SK-N-SH (cell line): ENCODE measurements at regions not wholly inside any gene's neighbourhood (a gene's known extent, or its start where the extent isn't known, plus 50 kb on each side); places are given as distances from the start of the nearest gene placed in this dataset.
A peak's percentile ranks its signal among the peaks of the same experiment; 100 is the strongest.

Experiments
- CTCF ChIA-PET: fragments of 300-600, 350-600 bp; formaldehyde crosslinking; extraction: SDS; loops from one replicate; lab custom pipeline; 2021; lab: Yijun Ruan, JAX
- POLR2A ChIA-PET: fragments of 350-600 bp; sonication (Branson Sonifier 250); formaldehyde crosslinking; extraction: SDS; loops from one replicate; lab custom pipeline; 2020; ENCODE audit warnings: antibody characterized with exemption, inconsistent platforms; lab: Yijun Ruan, JAX
- DNase-seq: peaks from one replicate; pipeline ENCODE4 v3.0.0; 2012
- H2AFZ ChIP-seq: fragments of 200-600 bp; sonication (generic); 2 replicates; pipeline ENCODE4 v1.8.1; 2016; ENCODE audit warnings: antibody characterized with exemption, mild to moderate bottlenecking, low read depth
- H3F3A ChIP-seq: fragments of 200-600 bp; sonication (generic); replicated peaks from 2 replicates; pipeline ENCODE3; 2016; ENCODE audit warnings: antibody characterized with exemption, mild to moderate bottlenecking; ENCODE audit not compliant: insufficient read depth
- H3K27ac ChIP-seq, 2 experiments: fragments of 200-500 bp in 1 of 2; fragments of 200-600 bp in 1 of 2; sonication (Bioruptor generic) in 1 of 2; sonication (generic), shearing (Covaris generic) in 1 of 2; 2 replicates each; pipeline versions ENCODE4 v1.5.1 to v1.6.1; 2014 to 2016; ENCODE audit warnings: low read depth in 2 of 2, inconsistent platforms in 1 of 2, low read length in 1 of 2, mild to moderate bottlenecking in 1 of 2, mixed read lengths in 1 of 2
- H3K27me3 ChIP-seq: fragments of 200-600 bp; sonication (generic), shearing (Covaris generic); 2 replicates; pipeline ENCODE4 v1.6.1; 2016; ENCODE audit warnings: mixed run types; ENCODE audit not compliant: insufficient read depth
- H3K36me3 ChIP-seq, 2 experiments: fragments of 200-500 bp in 1 of 2; fragments of 200-600 bp in 1 of 2; sonication (Bioruptor generic) in 1 of 2; sonication (generic) in 1 of 2; replicated peaks in 1 of 2; 2 replicates each; pipeline versions ENCODE3 to v1.5.1; 2014 to 2016; ENCODE audit warnings: low read length in 1 of 2, mild to moderate bottlenecking in 1 of 2; ENCODE audit not compliant: insufficient read depth in 2 of 2, control insufficient read depth in 1 of 2
- H3K4me1 ChIP-seq, 2 experiments: fragments of 200-500 bp in 1 of 2; fragments of 200-600 bp in 1 of 2; sonication (Bioruptor generic) in 1 of 2; sonication (generic), shearing (Covaris generic) in 1 of 2; 2 replicates each; pipeline versions ENCODE4 v1.5.1 to v1.6.1; 2014 to 2016; ENCODE audit warnings: low read depth in 1 of 2, low read length in 1 of 2, mixed run types in 1 of 2; ENCODE audit not compliant: insufficient read depth in 2 of 2, control insufficient read depth in 1 of 2
- H3K4me2 ChIP-seq: fragments of 200-600 bp; sonication (generic), shearing (Covaris generic); 2 replicates; pipeline ENCODE4 v1.6.1; 2017; ENCODE audit warnings: mixed run types
- H3K4me3 ChIP-seq, 2 experiments: fragments of 200-500 bp in 1 of 2; fragments of 200-600 bp in 1 of 2; sonication (Bioruptor generic) in 1 of 2; sonication (generic), shearing (Covaris generic) in 1 of 2; 2 replicates each; pipeline versions ENCODE4 v1.5.1 to v1.8.1; 2014 to 2016; ENCODE audit warnings: low read depth in 2 of 2, inconsistent platforms in 1 of 2, low read length in 1 of 2, mild to moderate bottlenecking in 1 of 2, mixed read lengths in 1 of 2, moderate library complexity in 1 of 2
- H3K79me2 ChIP-seq: fragments of 200-600 bp; sonication (generic); 2 replicates; pipeline ENCODE4 v1.8.1; 2017; ENCODE audit warnings: mild to moderate bottlenecking; ENCODE audit not compliant: insufficient read depth
- H3K9ac ChIP-seq: fragments of 200-600 bp; sonication (generic); 2 replicates; pipeline ENCODE4 v1.6.1; 2017; ENCODE audit warnings: mixed run types
- H3K9me2 ChIP-seq: fragments of 200-600 bp; sonication (generic); 2 replicates; pipeline ENCODE4 v1.6.1; 2017; ENCODE audit warnings: mixed run types
- H3K9me3 ChIP-seq: fragments of 200-600 bp; sonication (generic); 2 replicates; pipeline ENCODE4 v1.6.1; 2017; ENCODE audit warnings: mixed run types, mild to moderate bottlenecking, moderate library complexity
- H4K20me1 ChIP-seq: fragments of 200-600 bp; sonication (generic); 2 replicates; pipeline ENCODE4 v1.6.1; 2017; ENCODE audit warnings: mild to moderate bottlenecking, mixed run types; ENCODE audit not compliant: insufficient read depth
- CHD2 ChIP-seq: fragments of 150-350 bp; IDR thresholded peaks from 2 replicates; pipeline ENCODE4 v1.6.1; 2018; ENCODE audit warnings: low read length; ENCODE audit not compliant: partially characterized antibody
- ELF1 ChIP-seq: IDR thresholded peaks from 2 replicates; pipeline ENCODE4 v1.4.0; 2012
- FOSL2 ChIP-seq: IDR thresholded peaks from 2 replicates; pipeline ENCODE4 v1.4.0; 2012; ENCODE audit warnings: low read depth, mild to moderate bottlenecking, moderate library complexity, borderline replicate concordance
- GABPA ChIP-seq: IDR thresholded peaks from 2 replicates; pipeline ENCODE4 v1.4.0; 2012; ENCODE audit warnings: low read depth, mild to moderate bottlenecking
- MXI1 ChIP-seq: IDR thresholded peaks from 2 replicates; pipeline ENCODE4 v1.6.1; 2012; ENCODE audit warnings: mild to moderate bottlenecking, low read depth, low read length, improper control_type of control experiment
- NFIC ChIP-seq: IDR thresholded peaks from 2 replicates; pipeline ENCODE4 v1.4.0; 2012; ENCODE audit warnings: borderline replicate concordance
- SIN3A ChIP-seq: IDR thresholded peaks from 2 replicates; pipeline ENCODE4 v1.6.1; 2012; ENCODE audit warnings: low read depth, mild to moderate bottlenecking, low read length, moderate library complexity, borderline replicate concordance
- SMC3 ChIP-seq: IDR thresholded peaks from 2 replicates; pipeline ENCODE4 v1.6.1; 2012; ENCODE audit warnings: low read depth, low read length, improper control_type of control experiment
- YY1 ChIP-seq: IDR thresholded peaks from 2 replicates; pipeline ENCODE4 v1.4.0; 2012; ENCODE audit warnings: low read depth, mild to moderate bottlenecking
- WGBS: methylation state at CpG from one replicate; pipeline ENCODE4 v1.1.6; 2017; ENCODE audit warnings: low lambda C conversion rate; 5-methylcytosine and 5-hydroxymethylcytosine counted together
- TF ChIP-seq, protein P1 (sequence below): IDR thresholded peaks from 2 replicates; pipeline ENCODE4 v1.6.1; 2012; ENCODE audit warnings: mild to moderate bottlenecking, low read depth, low read length, moderate library complexity
- TF ChIP-seq, protein P2 (sequence below): IDR thresholded peaks from 2 replicates; pipeline ENCODE4 v1.4.0; 2012; ENCODE audit warnings: low read depth, borderline replicate concordance
- TF ChIP-seq, protein P3 (sequence below): IDR thresholded peaks from 2 replicates; pipeline ENCODE4 v1.4.0; 2012; ENCODE audit warnings: low read depth, borderline replicate concordance
- TF ChIP-seq, protein P4 (sequence below): fragments of 200-600 bp; sonication (generic); IDR thresholded peaks from 2 replicates; pipeline ENCODE4 v1.6.1; 2017; ENCODE audit warnings: antibody characterized with exemption, mild to moderate bottlenecking, moderate library complexity
- TF ChIP-seq, protein P5 (sequence below): IDR thresholded peaks from 2 replicates; pipeline ENCODE4; 2012

DNA sequence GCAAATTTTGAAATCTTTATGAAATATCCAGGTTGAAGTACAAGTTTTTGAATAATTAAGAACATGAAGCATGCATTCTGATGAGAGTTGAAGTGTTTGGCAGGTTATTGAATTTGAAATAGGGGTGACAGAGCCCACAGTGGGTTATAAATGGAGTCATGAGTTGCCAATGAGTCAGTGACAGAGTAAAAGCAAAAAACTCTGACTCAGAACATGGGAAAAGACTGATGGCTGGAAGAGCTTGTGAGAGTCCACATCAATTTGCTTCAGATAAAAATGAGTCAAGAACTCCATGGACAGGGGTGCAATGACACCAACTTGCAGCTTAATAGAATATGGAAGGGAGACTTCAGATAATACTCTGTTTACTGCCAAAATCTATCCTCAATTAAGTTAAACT is 105.3 kb downstream of the SLC6A15 start (continued):
- TF ChIP-seq, protein P1, sequence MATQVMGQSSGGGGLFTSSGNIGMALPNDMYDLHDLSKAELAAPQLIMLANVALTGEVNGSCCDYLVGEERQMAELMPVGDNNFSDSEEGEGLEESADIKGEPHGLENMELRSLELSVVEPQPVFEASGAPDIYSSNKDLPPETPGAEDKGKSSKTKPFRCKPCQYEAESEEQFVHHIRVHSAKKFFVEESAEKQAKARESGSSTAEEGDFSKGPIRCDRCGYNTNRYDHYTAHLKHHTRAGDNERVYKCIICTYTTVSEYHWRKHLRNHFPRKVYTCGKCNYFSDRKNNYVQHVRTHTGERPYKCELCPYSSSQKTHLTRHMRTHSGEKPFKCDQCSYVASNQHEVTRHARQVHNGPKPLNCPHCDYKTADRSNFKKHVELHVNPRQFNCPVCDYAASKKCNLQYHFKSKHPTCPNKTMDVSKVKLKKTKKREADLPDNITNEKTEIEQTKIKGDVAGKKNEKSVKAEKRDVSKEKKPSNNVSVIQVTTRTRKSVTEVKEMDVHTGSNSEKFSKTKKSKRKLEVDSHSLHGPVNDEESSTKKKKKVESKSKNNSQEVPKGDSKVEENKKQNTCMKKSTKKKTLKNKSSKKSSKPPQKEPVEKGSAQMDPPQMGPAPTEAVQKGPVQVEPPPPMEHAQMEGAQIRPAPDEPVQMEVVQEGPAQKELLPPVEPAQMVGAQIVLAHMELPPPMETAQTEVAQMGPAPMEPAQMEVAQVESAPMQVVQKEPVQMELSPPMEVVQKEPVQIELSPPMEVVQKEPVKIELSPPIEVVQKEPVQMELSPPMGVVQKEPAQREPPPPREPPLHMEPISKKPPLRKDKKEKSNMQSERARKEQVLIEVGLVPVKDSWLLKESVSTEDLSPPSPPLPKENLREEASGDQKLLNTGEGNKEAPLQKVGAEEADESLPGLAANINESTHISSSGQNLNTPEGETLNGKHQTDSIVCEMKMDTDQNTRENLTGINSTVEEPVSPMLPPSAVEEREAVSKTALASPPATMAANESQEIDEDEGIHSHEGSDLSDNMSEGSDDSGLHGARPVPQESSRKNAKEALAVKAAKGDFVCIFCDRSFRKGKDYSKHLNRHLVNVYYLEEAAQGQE: no peak
- TF ChIP-seq SIN3A (0 out of 2 replicates have a peak, but pooled peaks have one; percentile 25), YY1 (no peak), MXI1 (no peak), GABPA (no peak)
- TF ChIP-seq, protein P2, sequence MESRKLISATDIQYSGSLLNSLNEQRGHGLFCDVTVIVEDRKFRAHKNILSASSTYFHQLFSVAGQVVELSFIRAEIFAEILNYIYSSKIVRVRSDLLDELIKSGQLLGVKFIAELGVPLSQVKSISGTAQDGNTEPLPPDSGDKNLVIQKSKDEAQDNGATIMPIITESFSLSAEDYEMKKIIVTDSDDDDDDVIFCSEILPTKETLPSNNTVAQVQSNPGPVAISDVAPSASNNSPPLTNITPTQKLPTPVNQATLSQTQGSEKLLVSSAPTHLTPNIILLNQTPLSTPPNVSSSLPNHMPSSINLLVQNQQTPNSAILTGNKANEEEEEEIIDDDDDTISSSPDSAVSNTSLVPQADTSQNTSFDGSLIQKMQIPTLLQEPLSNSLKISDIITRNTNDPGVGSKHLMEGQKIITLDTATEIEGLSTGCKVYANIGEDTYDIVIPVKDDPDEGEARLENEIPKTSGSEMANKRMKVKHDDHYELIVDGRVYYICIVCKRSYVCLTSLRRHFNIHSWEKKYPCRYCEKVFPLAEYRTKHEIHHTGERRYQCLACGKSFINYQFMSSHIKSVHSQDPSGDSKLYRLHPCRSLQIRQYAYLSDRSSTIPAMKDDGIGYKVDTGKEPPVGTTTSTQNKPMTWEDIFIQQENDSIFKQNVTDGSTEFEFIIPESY: no peak

DNA sequence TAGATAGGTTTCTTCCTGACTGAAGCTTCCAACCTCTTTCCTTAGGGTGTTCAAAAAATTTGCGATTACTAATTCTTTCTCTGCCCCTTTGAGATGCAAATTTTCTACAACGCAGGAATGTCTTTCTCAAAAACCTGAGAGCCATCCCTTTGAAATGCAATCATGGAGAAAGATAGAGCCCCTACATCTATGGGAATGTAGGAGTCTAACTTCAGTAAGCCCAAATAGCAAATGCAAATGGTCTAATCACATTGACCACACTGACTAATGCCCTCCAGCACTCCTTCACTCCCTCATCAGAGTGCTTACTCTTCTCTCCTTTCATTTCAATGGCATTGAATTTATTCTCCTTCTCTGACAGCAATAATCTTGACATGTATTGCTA is 107.1 kb downstream of the SLC6A15 start:
- no peak for DNase-seq
- H3K36me3 ChIP-seq: no peaks in the 10 kb centered on the region
- H2AFZ ChIP-seq: no peak overlapping the region
- WGBS: 70% methylated on average over 2 of the region's 2 CpGs
- ChIA-PET CTCF (no interaction called here), POLR2A (no interaction called here)
- no peak overlapping the region for H3K9ac ChIP-seq
- H3K4me2 ChIP-seq: no peak overlapping the region
- H3K9me3 ChIP-seq: no peaks in the 10 kb centered on the region
- no peak overlapping the region for H3K4me3 ChIP-seq
- no peaks in the 10 kb centered on the region; a peak in 1 of 4 replicates for H3K4me1 ChIP-seq
- no peaks in the 10 kb centered on the region for H3K9me2 ChIP-seq
- H4K20me1 ChIP-seq: no peaks in the 10 kb centered on the region
- H3K27me3 ChIP-seq: no peaks in the 10 kb centered on the region
- no peak overlapping the region for H3K27ac ChIP-seq
- H3F3A ChIP-seq: peaks cover 12% of the 10 kb centered on the region
- no peaks in the 10 kb centered on the region for H3K79me2 ChIP-seq
- TF ChIP-seq NFIC (no peak), GABPA (no peak)

DNA sequence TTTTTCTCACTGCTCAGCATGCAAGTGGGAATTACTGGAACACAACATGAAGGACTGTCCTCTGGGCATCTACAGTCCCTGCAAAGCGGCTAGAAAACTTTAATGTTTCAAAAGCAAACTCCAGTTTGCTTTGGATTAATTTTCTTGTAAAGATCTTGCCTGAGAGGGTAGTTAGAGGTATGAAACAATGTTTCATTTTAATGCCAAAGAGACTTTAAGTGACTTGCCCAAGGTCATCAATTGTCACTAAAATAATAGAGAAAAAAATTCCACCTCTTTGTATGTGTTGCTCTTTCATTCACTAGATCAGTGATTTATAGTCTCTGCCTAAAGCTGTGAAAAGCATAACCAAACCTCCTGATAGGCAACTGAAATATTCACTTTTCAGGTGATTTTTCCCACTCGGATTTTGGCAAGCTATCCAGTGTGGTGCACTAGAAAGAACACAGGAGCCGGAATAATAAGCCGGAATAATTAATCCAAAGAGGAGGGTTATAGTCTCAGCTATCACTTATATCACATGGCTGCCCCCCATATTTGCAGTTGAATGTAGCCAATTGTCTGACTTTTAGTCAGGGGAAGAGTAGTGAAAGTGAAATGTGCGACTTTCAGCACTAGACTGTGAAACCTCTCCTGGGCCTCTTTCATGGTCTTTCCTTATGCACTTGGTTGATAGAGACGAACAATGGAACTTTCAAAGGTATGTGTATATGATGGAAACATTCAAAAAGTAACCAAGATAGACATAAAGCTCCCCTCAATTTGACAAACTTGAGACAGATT is 107.7 kb downstream of the SLC6A15 start:
- H3K4me1 ChIP-seq: no peaks in the 10 kb centered on the region
- H3K36me3 ChIP-seq: no peaks in the 10 kb centered on the region
- DNase-seq: no peak
- POLR2A ChIA-PET: no interaction called here
- no peak overlapping the region for H3K27ac ChIP-seq
- no peaks in the 10 kb centered on the region for H3K9me3 ChIP-seq
- H2AFZ ChIP-seq: no peak overlapping the region
- H3F3A ChIP-seq: peaks cover 9% of the 10 kb centered on the region
- no peaks in the 10 kb centered on the region for H3K79me2 ChIP-seq
- H3K27me3 ChIP-seq: no peaks in the 10 kb centered on the region
- TF ChIP-seq, protein P3, sequence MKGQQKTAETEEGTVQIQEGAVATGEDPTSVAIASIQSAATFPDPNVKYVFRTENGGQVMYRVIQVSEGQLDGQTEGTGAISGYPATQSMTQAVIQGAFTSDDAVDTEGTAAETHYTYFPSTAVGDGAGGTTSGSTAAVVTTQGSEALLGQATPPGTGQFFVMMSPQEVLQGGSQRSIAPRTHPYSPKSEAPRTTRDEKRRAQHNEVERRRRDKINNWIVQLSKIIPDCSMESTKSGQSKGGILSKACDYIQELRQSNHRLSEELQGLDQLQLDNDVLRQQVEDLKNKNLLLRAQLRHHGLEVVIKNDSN: no peak
- TF ChIP-seq ELF1: no peak
- no peak for TF ChIP-seq FOSL2
- TF ChIP-seq, protein P4, sequence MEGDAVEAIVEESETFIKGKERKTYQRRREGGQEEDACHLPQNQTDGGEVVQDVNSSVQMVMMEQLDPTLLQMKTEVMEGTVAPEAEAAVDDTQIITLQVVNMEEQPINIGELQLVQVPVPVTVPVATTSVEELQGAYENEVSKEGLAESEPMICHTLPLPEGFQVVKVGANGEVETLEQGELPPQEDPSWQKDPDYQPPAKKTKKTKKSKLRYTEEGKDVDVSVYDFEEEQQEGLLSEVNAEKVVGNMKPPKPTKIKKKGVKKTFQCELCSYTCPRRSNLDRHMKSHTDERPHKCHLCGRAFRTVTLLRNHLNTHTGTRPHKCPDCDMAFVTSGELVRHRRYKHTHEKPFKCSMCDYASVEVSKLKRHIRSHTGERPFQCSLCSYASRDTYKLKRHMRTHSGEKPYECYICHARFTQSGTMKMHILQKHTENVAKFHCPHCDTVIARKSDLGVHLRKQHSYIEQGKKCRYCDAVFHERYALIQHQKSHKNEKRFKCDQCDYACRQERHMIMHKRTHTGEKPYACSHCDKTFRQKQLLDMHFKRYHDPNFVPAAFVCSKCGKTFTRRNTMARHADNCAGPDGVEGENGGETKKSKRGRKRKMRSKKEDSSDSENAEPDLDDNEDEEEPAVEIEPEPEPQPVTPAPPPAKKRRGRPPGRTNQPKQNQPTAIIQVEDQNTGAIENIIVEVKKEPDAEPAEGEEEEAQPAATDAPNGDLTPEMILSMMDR: no peak
- TF ChIP-seq CHD2: no peak
- TF ChIP-seq SMC3: no peak
- TF ChIP-seq, protein P5, sequence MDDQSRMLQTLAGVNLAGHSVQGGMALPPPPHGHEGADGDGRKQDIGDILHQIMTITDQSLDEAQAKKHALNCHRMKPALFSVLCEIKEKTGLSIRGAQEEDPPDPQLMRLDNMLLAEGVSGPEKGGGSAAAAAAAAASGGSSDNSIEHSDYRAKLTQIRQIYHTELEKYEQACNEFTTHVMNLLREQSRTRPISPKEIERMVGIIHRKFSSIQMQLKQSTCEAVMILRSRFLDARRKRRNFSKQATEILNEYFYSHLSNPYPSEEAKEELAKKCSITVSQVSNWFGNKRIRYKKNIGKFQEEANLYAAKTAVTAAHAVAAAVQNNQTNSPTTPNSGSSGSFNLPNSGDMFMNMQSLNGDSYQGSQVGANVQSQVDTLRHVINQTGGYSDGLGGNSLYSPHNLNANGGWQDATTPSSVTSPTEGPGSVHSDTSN: no peak
- no peak overlapping the region for H3K4me2 ChIP-seq
- H4K20me1 ChIP-seq: no peaks in the 10 kb centered on the region
- no peaks in the 10 kb centered on the region for H3K9me2 ChIP-seq
- CTCF ChIA-PET: no interaction called here
- H3K4me3 ChIP-seq: no peak overlapping the region
- H3K9ac ChIP-seq: no peak overlapping the region
- WGBS: 88% methylated on average over 6 of the region's 6 CpGs
